Cardiac muscle cell (in vitro differentiated cells and primary cell): ENCODE measurements at regions not wholly inside any gene's neighbourhood (a gene's known extent, or its start where the extent isn't known, plus 50 kb on each side); places are given as distances from the start of the nearest gene placed in this dataset.
"Not testable (repeated sequence)": the region's sequence is repeated elsewhere in the genome, so short reads cannot be mapped to it uniquely, and the experiment has no call there.

ENCODE experiments used
- DNase-seq, 2 donors: peaks; one replicate each; pipeline versions ENCODE4 v3.0.0 to v3.0.0-alpha.2; 2010 to 2017; ENCODE audit warnings: low read depth in 1 of 2, low spot score in 1 of 2
- H3K27ac ChIP-seq: fragments of 200-600 bp; sonication (generic); 2 replicates; pipeline ENCODE4 v1.5.1; 2016
- H3K27me3 ChIP-seq: fragments of 200-600 bp; sonication (generic); 2 replicates; pipeline ENCODE4 v1.6.0; 2016; ENCODE audit warnings: control low read depth
- H3K36me3 ChIP-seq: fragments of 200-600 bp; sonication (generic); 2 replicates; pipeline ENCODE4 v1.5.1; 2016; ENCODE audit warnings: control low read depth
- H3K4me1 ChIP-seq: fragments of 200-600 bp; sonication (generic); 2 replicates; pipeline ENCODE4 v1.8.1; 2017; ENCODE audit warnings: low read depth, mild to moderate bottlenecking, mixed run types
- H3K4me3 ChIP-seq: fragments of 200-600 bp; sonication (generic); 2 replicates; pipeline ENCODE4 v1.5.1; 2016; ENCODE audit warnings: mild to moderate bottlenecking
- H3K9me3 ChIP-seq: fragments of 200-600 bp; sonication (generic); 2 replicates; pipeline ENCODE4 v1.5.1; 2017; ENCODE audit warnings: low read depth, mild to moderate bottlenecking, control low read depth
- TF ChIP-seq, protein P1 (sequence below): IDR thresholded peaks from 2 replicates; pipeline ENCODE4 v1.5.1; 2012; ENCODE audit warnings: low read depth, mild to moderate bottlenecking, low read length

DNA sequence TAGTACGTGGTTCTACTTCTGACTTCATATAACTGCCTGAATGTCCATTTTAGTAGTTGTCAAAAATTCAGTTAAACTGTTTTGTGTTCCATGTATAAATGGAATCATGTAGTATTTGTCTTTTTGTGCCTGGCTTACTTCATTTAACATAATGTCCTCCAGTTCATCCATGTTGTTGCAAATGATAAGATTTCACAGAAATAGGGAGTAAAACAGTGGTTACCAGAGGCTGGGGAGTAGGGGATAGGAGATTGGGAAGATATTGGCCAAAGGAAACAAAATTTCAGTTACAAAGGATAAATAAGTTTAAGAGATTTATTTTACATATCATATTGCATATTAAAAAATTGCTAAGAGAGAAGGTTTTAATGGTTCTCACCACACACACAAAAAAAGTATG, 425.0 kb upstream of the MEF2C start:
- TF ChIP-seq, protein P1, sequence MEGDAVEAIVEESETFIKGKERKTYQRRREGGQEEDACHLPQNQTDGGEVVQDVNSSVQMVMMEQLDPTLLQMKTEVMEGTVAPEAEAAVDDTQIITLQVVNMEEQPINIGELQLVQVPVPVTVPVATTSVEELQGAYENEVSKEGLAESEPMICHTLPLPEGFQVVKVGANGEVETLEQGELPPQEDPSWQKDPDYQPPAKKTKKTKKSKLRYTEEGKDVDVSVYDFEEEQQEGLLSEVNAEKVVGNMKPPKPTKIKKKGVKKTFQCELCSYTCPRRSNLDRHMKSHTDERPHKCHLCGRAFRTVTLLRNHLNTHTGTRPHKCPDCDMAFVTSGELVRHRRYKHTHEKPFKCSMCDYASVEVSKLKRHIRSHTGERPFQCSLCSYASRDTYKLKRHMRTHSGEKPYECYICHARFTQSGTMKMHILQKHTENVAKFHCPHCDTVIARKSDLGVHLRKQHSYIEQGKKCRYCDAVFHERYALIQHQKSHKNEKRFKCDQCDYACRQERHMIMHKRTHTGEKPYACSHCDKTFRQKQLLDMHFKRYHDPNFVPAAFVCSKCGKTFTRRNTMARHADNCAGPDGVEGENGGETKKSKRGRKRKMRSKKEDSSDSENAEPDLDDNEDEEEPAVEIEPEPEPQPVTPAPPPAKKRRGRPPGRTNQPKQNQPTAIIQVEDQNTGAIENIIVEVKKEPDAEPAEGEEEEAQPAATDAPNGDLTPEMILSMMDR: no peak
- H3K4me3 ChIP-seq: no peak overlapping the region
- no peaks in the 10 kb centered on the region for H3K27me3 ChIP-seq
- no peaks in the 10 kb centered on the region for H3K36me3 ChIP-seq
- peaks cover 8% of the 10 kb centered on the region for H3K4me1 ChIP-seq
- H3K9me3 ChIP-seq: no peaks in the 10 kb centered on the region
- no peak for DNase-seq
- H3K27ac ChIP-seq: no peak overlapping the region

DNA sequence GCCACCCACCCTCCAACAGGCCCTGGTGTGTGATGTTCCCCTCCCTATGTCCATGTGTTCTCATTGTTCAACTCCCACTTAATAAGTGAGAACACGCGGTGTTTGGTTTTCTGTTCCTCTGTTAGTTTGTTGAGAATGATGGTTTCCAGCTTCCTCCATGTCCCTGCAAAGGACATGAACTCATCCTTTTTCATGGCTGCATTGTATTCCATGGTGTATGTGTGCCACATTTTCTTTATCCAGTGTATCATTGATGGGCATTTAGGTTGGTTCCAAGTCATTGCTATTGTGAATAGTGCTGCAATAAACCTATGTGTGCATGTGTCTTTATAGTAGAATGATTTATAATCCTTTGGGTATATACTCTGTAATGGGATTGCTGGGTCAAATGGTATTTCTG, 424.2 kb upstream of the MEF2C start:
- not testable (repeated sequence) for H3K36me3 ChIP-seq, H3K4me1 ChIP-seq, H3K9me3 ChIP-seq, H3K27me3 ChIP-seq, DNase-seq, H3K4me3 ChIP-seq, H3K27ac ChIP-seq

GRCh38 chr5:89303033-89303480, 420.1 kb upstream of the MEF2C start:
- no peak for DNase-seq
- H3K27me3 ChIP-seq: no peaks in the 10 kb centered on the region
- H3K4me1 ChIP-seq: no peaks in the 10 kb centered on the region
- no peaks in the 10 kb centered on the region for H3K9me3 ChIP-seq
- H3K27ac ChIP-seq: no peak overlapping the region
- H3K4me3 ChIP-seq: no peak overlapping the region
- no peaks in the 10 kb centered on the region for H3K36me3 ChIP-seq
- TF ChIP-seq, protein P1: no peak

GRCh38 chr5:89302102-89302891, 419.3 kb upstream of the MEF2C start:
- DNase-seq: no peak
- no peaks in the 10 kb centered on the region for H3K9me3 ChIP-seq
- no peak overlapping the region for H3K4me3 ChIP-seq
- no peak overlapping the region for H3K27ac ChIP-seq
- no peaks in the 10 kb centered on the region for H3K27me3 ChIP-seq
- TF ChIP-seq, protein P1: no peak
- no peaks in the 10 kb centered on the region for H3K4me1 ChIP-seq
- no peaks in the 10 kb centered on the region for H3K36me3 ChIP-seq

- H3K4me3 ChIP-seq: no peak overlapping the region
- TF ChIP-seq, protein P1: no peak
These were observed 418.5 kb upstream of the MEF2C start for GRCh38 chr5:89301321-89302025.

DNA sequence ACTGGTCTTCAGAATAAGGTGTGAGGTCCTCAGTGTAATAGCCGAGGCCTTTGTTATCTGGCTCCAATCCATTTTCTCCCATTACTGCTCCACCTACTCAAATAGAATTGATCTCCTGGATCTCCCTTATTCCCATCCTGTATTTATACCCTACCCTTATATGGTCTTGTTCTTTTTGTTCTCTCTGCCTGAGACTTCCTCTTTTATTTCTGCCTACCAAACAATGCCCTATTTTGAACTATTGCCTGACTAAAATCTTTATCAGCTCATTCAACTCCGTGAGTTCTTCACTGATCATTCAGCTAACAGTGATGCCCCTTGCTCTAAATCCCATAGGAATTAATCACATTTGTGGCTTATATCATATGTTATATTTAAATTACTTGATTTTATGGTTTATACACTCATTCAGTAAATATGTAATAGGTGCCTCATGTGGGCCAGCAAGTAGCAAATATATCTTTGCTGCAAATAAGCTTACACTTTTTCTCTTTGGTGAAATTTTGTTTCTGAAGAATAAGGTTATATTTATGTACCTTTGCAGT, 417.5 kb upstream of the MEF2C start:
- no peak for DNase-seq
- Histone ChIP-seq H3K4me3 (no peak overlapping the region), H3K27me3 (no peaks in the 10 kb centered on the region), H3K4me1 (no peaks in the 10 kb centered on the region), H3K27ac (no peak overlapping the region), H3K9me3 (no peaks in the 10 kb centered on the region), H3K36me3 (no peaks in the 10 kb centered on the region)
- TF ChIP-seq, protein P1: no peak

More at GRCh38 chr5:89301321-89302025, 418.5 kb upstream of the MEF2C start:
- Histone ChIP-seq H3K36me3 (no peaks in the 10 kb centered on the region), H3K9me3 (no peaks in the 10 kb centered on the region), H3K27me3 (no peaks in the 10 kb centered on the region), H3K4me1 (no peaks in the 10 kb centered on the region), H3K27ac (no peak overlapping the region)
- DNase-seq: no peak
